NCI-H1417 treated with DMSO at 0.1 percent for 48 hours (cell line): ENCODE measurements at regions not wholly inside any gene's neighbourhood (a gene's known extent, or its start where the extent isn't known, plus 50 kb on each side); places are given as distances from the start of the nearest gene placed in this dataset.

Source experiments
- DNase-seq: peaks from one replicate; lab custom pipeline; 2025; lab: John Stamatoyannopoulos, UW

DNA sequence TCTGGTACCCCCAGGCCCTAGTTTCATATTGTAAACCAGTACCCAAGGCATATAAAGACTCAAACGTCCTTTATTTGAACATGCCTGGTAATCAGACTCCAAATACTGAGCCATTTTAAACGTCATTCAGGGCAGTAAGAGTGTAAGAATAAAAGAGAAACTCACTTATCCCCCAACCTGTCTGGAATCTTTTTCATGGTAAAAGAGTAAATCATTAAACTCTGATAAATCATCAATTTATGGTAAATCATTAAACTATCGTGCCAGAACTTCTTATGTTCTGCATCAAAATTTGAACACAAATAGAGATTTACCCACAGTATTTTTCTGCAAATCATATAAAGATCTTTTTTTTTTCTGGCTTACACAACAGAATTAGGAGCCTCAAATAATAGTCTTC, 734.3 kb upstream of the POT1 start:
- DNase-seq = no peak

- no peak for DNase-seq
Observed at GRCh38 chr7:125661677-125662076, 732.1 kb upstream of the POT1 start.

DNA sequence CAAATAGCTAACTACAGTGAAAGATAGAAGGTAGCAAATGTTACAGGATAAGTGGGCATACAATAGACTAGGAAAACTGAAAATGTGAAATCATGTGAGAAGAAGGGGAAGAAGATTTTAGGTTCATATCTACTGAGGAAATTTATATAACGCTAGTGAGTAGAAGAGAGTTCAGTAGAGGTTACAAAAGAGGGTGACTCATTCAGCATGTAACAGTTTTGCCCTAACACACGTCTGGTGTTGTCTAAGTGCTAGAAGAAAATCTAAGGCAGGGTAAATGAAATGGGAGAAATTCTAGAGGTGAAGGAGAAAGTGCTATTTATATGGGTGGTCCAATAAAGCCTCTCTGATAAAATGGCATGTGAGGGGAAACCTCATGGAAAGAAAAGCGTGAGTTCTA, 731.4 kb upstream of the POT1 start:
- no peak for DNase-seq

DNA sequence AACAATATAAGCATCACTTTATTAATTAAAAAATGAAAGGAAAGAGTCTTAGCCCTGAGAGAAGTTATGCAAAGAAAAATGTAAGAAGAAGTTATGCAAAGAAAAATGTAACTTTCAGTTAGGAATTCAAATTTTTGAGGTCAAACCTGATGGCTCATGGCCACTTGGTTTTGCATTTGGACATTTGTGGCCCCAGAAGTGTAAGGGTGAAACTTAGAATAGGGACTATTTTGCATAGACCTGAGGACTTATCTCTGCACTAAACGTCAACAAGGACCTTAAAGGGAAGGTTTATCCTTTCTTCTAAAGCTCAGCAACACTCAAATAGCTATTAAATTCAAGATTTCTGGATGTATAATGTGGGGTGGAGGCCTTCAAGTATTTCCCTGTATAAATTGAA, 724.5 kb upstream of the POT1 start:
- no peak for DNase-seq

GRCh38 chr7:125651823-125652528, 722.4 kb upstream of the POT1 start:
- DNase-seq = no peak

GRCh38 chr7:125648543-125648942, 718.9 kb upstream of the POT1 start:
- no peak for DNase-seq

DNA sequence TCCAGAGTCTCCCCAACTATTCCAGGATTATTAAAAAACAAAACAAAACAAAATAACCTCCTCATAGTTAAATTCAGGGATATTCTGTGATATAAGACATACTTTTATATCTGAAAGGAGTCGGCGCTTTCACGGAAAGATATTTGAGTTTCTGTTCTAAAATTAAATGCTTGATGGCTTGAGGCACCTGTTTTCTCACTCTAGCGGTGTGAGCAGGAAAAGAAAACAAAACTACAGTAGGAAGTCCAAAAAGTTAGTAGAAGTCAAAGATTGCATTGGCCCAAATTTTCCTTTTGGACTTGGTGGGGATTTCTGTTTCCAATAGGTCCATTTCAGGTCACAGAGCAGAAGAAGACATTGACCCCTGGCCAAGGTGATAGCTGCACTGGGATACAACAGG, 716.1 kb upstream of the POT1 start:
- DNase-seq = no peak

- DNase-seq = no peak
Observed at GRCh38 chr7:125644109-125644508, 714.5 kb upstream of the POT1 start.

DNA sequence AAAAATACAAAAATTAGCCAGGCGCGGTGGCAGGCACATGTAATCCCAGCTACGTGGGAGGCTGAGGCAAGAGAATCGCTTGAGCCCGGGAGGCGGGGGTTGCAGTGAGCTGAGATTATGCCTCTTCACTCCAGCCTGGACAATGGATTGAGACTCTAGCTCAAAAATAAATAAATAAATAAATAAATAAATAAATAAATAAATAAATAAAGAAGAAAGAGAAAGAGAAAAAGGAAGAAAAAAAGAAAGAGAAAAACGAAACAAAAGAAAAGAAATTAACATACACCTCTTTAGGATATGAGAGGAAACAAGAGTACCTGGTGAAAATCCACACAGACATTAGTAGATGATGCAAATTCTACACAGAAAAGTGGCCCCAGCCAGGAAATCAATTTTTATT, 713.7 kb upstream of the POT1 start:
- DNase-seq = no peak

DNA sequence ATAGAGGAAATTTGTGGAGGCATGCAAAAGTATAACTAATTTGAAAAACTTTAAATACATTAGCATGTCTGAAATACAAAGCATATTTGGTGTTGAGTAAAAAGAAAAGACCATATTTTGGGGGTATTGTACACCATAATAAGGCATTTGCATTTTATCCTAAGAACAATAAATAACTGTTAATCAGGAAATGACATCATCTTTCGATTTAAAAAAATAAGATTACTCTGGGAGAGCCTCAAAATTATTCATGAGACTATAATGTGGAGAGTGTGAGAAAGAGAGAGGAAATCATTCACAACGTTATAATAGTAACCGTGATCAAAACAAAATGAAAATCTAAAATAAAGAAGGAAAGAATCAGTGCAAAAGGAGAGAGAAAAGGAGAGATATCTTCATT, 712.3 kb upstream of the POT1 start:
- no peak for DNase-seq

- DNase-seq = no peak
Observed at GRCh38 chr7:125636320-125636962, 706.8 kb upstream of the POT1 start.

DNA sequence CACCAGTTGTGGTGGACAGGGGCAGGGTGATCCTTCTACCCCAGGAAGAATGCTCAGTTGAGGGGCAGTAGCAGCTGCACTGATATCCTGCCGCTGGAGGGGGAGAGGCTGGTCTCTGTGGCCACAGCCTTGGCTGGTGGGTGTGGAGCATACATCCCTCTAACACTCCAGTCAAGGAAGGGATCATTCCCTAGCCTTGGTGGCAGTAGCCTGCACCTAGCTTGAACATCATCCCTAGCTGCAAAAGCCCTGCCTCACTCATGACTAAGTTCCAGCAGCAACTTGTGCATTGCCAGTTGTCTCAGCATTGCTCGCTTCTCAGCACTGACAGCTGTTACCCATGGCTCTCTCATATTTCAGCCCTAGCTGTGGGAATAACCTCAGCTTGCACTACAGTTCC, 688.9 kb upstream of the POT1 start:
- no peak for DNase-seq

GRCh38 chr7:125611582-125611981, 682.0 kb upstream of the POT1 start:
- DNase-seq = no peak

- DNase-seq = no peak
Observed at GRCh38 chr7:125606671-125607070, 677.0 kb upstream of the POT1 start.

DNA sequence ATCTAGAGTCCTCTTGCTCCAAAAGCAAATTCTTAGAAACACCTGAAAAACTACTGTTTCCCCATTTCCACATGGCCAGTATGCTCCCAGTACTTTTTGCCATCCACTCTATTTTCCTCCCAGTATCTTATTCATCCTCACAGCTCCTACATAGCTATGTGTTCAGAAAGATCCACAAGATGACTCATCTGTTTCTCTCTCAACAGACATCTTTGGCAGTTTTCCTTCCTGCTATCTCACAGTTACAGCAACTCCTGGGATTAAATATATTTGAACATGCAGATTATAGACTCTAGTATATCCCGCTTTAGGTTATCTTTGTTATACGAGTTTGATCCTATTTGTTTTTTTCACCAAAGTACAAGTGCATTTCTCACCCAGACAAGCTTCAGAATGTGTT, 675.6 kb upstream of the POT1 start:
- DNase-seq = no peak

GRCh38 chr7:125602441-125602840, 672.8 kb upstream of the POT1 start:
- no peak for DNase-seq

DNA sequence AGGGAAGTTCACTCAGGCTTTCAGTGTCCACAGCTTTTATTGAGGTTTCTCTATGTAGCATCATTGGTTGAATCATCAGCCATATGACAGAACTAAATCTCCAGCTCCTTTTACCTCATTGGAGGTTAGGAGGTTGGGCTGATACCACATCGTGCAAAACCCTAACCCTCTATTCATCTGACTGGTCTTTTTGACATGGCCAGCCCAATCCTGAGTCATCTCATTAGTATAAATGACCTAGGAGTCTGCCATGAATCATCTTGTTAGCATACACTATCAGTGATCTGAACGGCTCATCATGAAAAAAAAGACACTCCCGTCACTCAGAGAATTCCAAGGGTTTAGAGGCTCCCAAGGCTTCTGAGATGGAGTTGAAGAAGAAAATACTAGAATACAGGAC, 669.8 kb upstream of the POT1 start:
- no peak for DNase-seq

DNA sequence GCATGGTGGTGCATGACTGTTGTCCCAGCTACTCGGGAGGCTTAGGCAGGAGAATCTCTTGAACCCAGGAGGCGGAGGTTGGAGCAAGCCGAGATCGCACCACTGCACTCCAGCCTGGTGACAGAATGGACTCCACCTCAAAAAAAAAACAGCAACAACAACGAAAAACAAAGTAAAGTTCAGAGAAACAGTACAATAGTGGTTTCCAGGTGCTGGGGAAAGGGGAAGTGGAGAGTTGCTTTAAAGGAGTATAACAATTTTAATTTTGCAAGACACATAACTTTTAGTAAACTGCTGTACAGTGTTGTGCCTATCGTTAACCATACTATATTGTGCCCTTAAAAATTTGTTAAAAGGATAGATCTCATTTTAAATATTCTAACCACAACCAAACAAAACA, 662.7 kb upstream of the POT1 start:
- no peak for DNase-seq

DNA sequence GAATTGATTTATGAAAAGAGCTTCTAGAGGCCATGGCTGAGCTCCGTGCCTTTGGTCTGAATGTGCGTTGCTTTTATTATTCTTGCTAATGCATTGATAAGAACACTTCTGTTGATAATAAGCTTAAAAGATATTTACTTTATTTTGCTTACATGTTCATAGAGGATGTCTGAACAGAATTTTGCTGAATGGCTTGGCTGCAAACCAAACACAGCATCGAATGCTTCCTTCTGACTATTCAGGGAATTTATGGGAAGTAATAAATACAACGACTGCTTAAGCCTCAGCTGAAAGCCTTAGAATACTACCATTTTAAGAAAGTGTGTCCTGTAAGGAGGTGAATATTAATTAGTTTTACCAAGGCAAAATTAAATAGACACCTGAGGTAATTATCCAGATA, 643.5 kb upstream of the POT1 start:
- no peak for DNase-seq

DNA sequence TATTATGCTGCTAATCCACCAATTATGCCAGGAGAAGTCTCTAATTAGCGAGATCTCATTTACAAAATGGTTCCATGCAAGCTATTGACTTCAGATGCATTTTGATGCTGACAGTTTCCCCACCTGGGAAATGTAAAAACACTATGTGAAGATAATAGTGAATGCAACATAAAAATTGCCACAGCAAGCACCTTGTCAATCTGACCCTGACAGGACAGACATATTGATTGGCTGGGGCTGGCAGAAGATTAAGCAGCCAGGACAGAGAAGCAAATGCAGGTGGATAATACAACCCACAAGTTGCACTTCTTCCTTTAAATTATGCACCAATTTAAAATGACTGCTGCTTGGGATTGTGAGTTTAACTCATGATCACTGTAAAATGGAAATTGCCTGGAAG, 642.8 kb upstream of the POT1 start:
- DNase-seq = no peak

GRCh38 chr7:125568799-125569198, 639.2 kb upstream of the POT1 start:
- no peak for DNase-seq

GRCh38 chr7:125567686-125568085, 638.1 kb upstream of the POT1 start:
- DNase-seq = no peak

DNA sequence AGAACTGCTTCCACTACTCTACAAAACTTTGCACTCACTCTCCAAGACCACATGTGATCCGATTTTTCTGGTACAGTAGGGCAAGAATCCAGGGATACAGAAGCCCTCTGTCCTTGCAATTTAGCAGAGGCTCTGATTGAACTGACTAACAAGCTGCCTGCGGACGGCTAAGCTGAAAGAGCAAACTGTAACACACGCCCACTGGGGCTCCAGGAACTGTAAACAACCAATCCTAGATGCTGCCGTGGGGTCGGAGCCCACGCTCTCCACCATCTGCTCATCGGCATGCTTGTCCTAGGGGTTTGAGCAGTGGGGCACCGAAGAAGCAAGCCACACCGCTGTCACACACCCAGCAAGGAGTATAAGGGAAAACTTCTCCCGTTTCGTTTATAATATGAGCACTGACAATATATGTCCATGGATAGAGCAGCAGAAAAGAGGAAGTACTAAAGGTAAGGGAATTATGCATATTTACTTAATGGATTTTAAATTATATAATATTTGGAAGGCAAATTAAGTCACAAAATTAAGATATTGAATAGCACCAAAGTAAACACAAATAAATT, 634.4 kb upstream of the POT1 start:
- DNase-seq = no peak

GRCh38 chr7:125563557-125563956, 633.9 kb upstream of the POT1 start:
- DNase-seq = no peak
